ENCODE measurements at regions not wholly inside any gene's neighbourhood (a gene's known extent, or its start where the extent isn't known, plus 50 kb on each side); places are given as distances from the start of the nearest gene placed in this dataset.

DNA sequence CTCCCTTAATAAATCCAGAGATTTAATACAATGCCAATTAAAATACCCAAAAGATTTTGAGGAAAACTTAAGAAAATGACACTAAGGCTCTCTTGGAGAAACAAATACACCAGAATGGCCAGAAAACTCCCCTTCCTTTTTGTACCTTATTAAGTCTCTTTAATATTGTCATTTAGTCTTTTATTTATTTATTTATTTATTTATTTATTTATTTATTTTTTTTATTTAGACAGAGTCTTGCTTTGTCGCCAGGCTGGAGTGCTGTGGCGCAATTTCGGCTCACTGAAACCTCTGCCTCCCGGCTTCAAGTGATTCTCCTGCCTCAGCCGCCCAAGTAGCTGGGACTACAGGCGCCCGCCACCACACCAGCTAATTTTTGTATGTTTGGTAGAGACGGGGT, 210.6 kb downstream of the DACT1 start:
- Histone ChIP-seq H3K27me3 (replicated peaks; ENCODE audit: control insufficient read depth, insufficient read depth, low read length) (no peaks in the 10 kb centered on the region), H3K36me3 (ENCODE audit: control insufficient read depth, insufficient read depth, low read length) (no peaks in the 10 kb centered on the region), H3K4me3 (replicated peaks; ENCODE audit: low read depth, low read length) (no peak overlapping the region)
- DNase-seq (ENCODE audit: extremely low read depth, insufficient read length), result no peak
- TF ChIP-seq, protein P1, sequence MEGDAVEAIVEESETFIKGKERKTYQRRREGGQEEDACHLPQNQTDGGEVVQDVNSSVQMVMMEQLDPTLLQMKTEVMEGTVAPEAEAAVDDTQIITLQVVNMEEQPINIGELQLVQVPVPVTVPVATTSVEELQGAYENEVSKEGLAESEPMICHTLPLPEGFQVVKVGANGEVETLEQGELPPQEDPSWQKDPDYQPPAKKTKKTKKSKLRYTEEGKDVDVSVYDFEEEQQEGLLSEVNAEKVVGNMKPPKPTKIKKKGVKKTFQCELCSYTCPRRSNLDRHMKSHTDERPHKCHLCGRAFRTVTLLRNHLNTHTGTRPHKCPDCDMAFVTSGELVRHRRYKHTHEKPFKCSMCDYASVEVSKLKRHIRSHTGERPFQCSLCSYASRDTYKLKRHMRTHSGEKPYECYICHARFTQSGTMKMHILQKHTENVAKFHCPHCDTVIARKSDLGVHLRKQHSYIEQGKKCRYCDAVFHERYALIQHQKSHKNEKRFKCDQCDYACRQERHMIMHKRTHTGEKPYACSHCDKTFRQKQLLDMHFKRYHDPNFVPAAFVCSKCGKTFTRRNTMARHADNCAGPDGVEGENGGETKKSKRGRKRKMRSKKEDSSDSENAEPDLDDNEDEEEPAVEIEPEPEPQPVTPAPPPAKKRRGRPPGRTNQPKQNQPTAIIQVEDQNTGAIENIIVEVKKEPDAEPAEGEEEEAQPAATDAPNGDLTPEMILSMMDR (IDR thresholded peaks at IDR 0.05; ENCODE audit: insufficient read depth, low read length, poor library complexity, severe bottlenecking), result no peak

GRCh38 chr14:58849601-58850000, 211.8 kb downstream of the DACT1 start:
- TF ChIP-seq, protein P1 (IDR thresholded peaks at IDR 0.05; ENCODE audit: insufficient read depth, low read length, poor library complexity, severe bottlenecking), result no peak
- H3K27me3 ChIP-seq (replicated peaks; ENCODE audit: control insufficient read depth, insufficient read depth, low read length), result no peaks in the 10 kb centered on the region
- no peak for DNase-seq (ENCODE audit: extremely low read depth, insufficient read length)
- no peaks in the 10 kb centered on the region for H3K36me3 ChIP-seq (ENCODE audit: control insufficient read depth, insufficient read depth, low read length)
- no peak overlapping the region for H3K4me3 ChIP-seq (replicated peaks; ENCODE audit: low read depth, low read length)

GRCh38 chr14:58850011-58850410, 212.2 kb downstream of the DACT1 start:
- no peak for DNase-seq (ENCODE audit: extremely low read depth, insufficient read length)
- Histone ChIP-seq H3K27me3 (replicated peaks; ENCODE audit: control insufficient read depth, insufficient read depth, low read length) (no peaks in the 10 kb centered on the region), H3K4me3 (replicated peaks; ENCODE audit: low read depth, low read length) (no peak overlapping the region), H3K36me3 (ENCODE audit: control insufficient read depth, insufficient read depth, low read length) (no peaks in the 10 kb centered on the region)
- TF ChIP-seq, protein P1 (IDR thresholded peaks at IDR 0.05; ENCODE audit: insufficient read depth, low read length, poor library complexity, severe bottlenecking), result no peak

- H3K36me3 ChIP-seq (ENCODE audit: control insufficient read depth, insufficient read depth, low read length), result no peaks in the 10 kb centered on the region
- H3K4me3 ChIP-seq (replicated peaks; ENCODE audit: low read depth, low read length), result no peak overlapping the region
- no peak for DNase-seq (ENCODE audit: extremely low read depth, insufficient read length)
- TF ChIP-seq, protein P1 (IDR thresholded peaks at IDR 0.05; ENCODE audit: insufficient read depth, low read length, poor library complexity, severe bottlenecking), result no peak
- no peaks in the 10 kb centered on the region for H3K27me3 ChIP-seq (replicated peaks; ENCODE audit: control insufficient read depth, insufficient read depth, low read length)
Measured at GRCh38 chr14:58861586-58861985, 223.8 kb downstream of the DACT1 start.

- Histone ChIP-seq H3K4me3 (replicated peaks; ENCODE audit: low read depth, low read length) (no peak overlapping the region), H3K36me3 (ENCODE audit: control insufficient read depth, insufficient read depth, low read length) (no peaks in the 10 kb centered on the region), H3K27me3 (replicated peaks; ENCODE audit: control insufficient read depth, insufficient read depth, low read length) (no peaks in the 10 kb centered on the region)
- DNase-seq (ENCODE audit: extremely low read depth, insufficient read length), result no peak
- TF ChIP-seq, protein P1 (IDR thresholded peaks at IDR 0.05; ENCODE audit: insufficient read depth, low read length, poor library complexity, severe bottlenecking), result no peak
Measured at GRCh38 chr14:58862416-58863160, 224.8 kb downstream of the DACT1 start.
